ENCODE measurements at regions not wholly inside any gene's neighbourhood (a gene's known extent, or its start where the extent isn't known, plus 50 kb on each side); places are given as distances from the start of the nearest gene placed in this dataset.
A peak's percentile ranks its signal among the peaks of the same experiment; 100 is the strongest.

- no peak for DNase-seq
These were observed 277.9 kb upstream of the E2F7 start for GRCh38 chr12:77343291-77343690.

GRCh38 chr12:77342253-77342652 is 276.9 kb upstream of the E2F7 start:
- DNase-seq: no peak

- no peak for DNase-seq
These were observed 274.2 kb upstream of the E2F7 start for GRCh38 chr12:77339610-77340009.

GRCh38 chr12:77337362-77337761 is 272.0 kb upstream of the E2F7 start:
- DNase-seq: no peak

DNA sequence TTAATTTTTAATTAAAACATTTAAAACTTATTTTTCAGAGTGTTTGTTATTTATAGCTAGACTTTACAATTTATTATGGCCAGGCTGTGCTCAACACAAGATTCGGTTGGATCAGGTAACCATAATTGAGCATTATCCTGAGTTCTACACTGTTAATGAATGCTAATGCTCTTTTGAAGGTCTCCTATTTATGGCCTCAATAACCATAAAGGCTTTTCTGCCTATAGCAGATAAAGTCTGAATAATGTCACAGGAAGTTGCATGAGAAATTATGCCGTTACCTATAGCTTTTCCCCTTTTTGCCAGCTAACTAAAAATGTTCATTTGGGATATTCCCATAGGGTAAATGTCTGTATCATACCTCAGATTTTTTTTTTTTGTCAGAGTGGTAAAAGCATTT is 269.4 kb upstream of the E2F7 start:
- DNase-seq: no peak

GRCh38 chr12:77328326-77328725 is 263.0 kb upstream of the E2F7 start:
- DNase-seq: no peak

- no peak for DNase-seq
These were observed 260.3 kb upstream of the E2F7 start for GRCh38 chr12:77325511-77326236.

DNA sequence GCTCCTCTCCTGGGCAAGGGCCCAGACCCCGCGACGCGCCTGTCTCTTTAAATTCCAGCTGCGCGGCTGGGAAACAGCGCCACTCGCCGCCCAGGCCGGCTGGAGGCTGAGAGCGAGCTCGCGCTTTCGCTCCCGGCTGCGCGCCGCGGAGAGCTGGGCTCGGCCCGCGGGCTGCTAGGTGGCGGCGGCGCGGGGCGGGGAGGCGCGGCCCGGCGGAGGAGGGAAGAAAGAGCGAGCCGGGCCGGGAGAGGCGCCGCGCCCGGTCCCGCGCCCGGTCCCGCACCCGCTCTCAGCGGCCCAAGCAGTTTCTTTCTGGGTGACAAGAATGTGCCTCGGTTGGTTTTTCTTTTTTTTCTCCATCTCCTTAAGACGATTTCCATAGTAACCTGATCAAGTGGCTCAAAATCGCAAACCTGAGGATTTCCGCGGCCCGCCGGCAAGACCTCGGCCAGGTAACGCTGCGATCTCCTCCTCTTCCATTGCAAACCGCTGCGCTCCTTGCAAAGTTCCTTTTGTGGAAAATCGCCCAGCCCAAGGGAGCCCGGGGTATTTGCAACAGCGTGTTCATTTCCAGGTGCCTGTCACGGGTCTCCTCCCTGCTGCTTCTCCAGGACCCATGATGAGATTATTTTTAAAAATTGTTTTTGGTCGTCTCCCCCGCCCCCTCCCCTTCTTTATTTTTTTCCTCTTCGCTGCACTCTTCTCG is 259.5 kb upstream of the E2F7 start:
- peak; percentile 18 to 34 for DNase-seq

DNA sequence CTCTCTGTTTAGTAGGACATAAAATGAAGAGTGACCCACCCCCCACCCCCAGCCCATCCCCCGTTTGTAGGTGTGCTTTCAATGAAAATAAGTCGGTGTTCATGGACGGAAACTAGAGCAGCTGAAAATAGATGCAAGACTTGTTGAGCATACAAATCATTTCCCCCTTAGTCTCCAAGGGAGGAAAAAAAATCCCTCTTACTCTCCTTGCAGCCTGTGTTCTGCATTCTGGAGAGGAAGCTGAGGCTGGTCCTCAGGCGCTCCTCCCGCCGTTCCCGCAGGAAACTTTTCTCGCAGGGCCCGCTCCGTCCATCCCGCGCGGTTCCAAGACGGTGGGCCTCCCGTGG is 259.0 kb upstream of the E2F7 start:
- no peak for DNase-seq

GRCh38 chr12:77323788-77324415 is 258.5 kb upstream of the E2F7 start:
- no peak for DNase-seq

- no peak for DNase-seq
These were observed 253.8 kb upstream of the E2F7 start for GRCh38 chr12:77319166-77319565.

- DNase-seq: no peak
These were observed 250.0 kb upstream of the E2F7 start for GRCh38 chr12:77315407-77315806.

- DNase-seq: no peak
These were observed 249.1 kb upstream of the E2F7 start for GRCh38 chr12:77314378-77315052.

DNA sequence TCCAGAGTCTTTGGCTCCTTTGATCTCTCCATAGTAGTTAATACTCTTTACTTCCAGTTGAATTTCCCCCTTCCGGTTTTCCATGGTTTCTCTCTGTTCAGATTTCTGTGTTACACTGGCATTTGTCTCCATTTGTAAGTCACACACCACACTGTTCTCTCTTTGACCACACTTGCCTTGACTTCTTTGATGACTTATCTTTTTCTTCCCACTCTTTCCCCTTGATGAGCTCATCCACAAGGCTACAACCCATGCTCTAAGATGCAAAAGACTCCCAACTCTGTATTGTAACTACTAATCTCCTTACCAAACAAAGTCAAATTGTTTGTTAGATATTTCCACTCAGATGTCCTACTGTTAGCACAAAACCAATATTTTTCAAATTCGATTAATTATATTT is 242.7 kb upstream of the E2F7 start:
- DNase-seq: no peak

- no peak for DNase-seq
These were observed 235.4 kb upstream of the E2F7 start for GRCh38 chr12:77300811-77301210.

GRCh38 chr12:77299910-77300669 is 234.7 kb upstream of the E2F7 start:
- no peak for DNase-seq

DNA sequence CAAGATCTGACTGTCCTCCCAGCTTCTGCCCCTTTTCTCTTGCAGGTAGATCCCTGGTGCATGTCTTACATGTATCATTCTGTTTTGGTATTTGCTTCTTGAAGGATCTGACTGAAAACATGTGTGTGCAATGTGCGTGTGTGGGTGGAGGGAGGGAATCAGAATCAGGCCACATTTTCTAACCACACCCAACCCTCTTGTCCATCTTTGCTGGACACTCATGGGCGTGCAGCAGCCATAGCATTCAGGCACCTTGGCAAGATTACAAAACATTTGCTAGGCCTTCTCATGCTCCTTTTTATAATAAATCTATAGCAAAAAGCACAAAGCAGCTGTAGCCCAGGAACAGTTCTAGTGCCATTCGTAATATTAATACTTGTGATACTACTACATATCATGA is 233.6 kb upstream of the E2F7 start:
- no peak for DNase-seq

- no peak for DNase-seq
These were observed 228.6 kb upstream of the E2F7 start for GRCh38 chr12:77294016-77294415.

- DNase-seq: no peak
These were observed 209.6 kb upstream of the E2F7 start for GRCh38 chr12:77274926-77275325.

GRCh38 chr12:77273898-77274297 is 208.5 kb upstream of the E2F7 start:
- DNase-seq: no peak

- DNase-seq: no peak
These were observed 191.6 kb upstream of the E2F7 start for GRCh38 chr12:77256956-77257355.

- no peak for DNase-seq
These were observed 188.0 kb upstream of the E2F7 start for GRCh38 chr12:77253321-77253720.

GRCh38 chr12:77251799-77252198 is 186.4 kb upstream of the E2F7 start:
- no peak for DNase-seq

Data from AML-193 (cell line).